NOMO-1 treated with dmso at 0.1 percent for 144 hours (cell line): ENCODE measurements at regions not wholly inside any gene's neighbourhood (a gene's known extent, or its start where the extent isn't known, plus 50 kb on each side); places are given as distances from the start of the nearest gene placed in this dataset.

Source experiments
- DNase-seq: peaks from one replicate; lab custom pipeline; 2025; ENCODE audit not compliant: unreplicated experiment; lab: John Stamatoyannopoulos, UW

DNA sequence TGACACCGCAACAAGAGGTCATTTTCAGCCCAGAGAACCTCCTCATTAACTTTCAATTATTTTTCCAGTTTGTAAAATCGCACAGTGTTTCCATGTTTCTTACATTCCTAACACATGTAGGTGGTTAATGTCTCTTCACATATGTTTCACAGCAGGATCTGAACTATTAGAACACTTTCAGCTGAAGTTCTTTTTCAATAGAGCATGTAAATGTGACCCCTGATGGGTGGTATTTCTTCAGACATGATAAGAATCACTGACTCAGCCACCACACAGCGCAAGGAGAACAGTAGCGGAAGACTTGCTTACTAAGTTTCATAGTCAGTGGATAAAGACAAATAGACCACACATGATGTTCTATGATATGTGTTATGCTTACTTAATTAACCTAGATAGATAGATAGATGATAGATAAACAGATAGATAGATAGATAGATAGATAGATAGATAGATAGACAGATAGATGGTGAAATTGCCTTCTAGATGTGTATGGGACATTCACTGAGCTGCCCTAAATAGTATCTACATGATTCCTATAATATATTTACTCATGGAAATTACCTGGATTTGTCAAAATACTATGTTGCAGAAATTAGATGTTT, 1992.1 kb upstream of the NUDT12 start:
- no peak for DNase-seq

DNA sequence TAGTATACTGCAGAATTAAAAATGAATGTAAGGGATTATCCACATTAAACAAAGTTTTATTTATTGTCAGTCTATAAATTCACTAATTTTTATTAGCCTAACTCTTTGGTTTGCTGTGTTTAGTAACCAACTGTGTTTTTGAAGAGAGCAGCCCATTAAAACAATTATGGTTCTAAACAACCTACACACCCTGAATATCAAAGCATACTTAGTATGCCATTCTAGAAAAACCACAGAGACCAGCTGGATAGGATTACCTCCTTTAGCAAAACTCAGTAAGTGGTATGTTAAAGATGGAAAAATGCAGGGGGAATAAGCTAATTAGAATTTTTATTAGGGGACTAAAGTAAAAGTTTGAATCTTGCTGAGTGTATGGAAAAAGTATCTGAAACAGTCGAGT, 1981.7 kb upstream of the NUDT12 start:
- no peak for DNase-seq

DNA sequence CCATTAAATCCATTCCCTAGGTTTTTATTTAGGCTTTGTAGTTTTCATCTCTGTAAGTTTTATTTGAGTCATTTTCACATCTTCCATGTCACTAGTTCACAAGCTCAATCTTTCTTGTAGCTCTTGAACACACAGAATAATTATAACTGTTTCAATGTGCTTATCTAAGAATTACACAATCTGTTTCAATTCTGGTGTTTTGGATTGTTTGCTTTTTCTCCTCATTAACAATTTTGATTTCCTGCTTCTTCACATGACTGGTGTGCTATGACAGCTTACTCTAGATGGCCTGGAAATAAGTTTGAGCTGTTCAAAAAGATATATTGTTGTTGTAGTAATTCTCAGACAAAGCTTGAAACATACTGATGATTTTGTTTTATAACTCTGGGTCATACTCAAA, 1974.1 kb upstream of the NUDT12 start:
- DNase-seq, result no peak

- DNase-seq, result no peak
Measured at GRCh38 chr5:105530716-105531261, 1968.2 kb upstream of the NUDT12 start.

GRCh38 chr5:105529851-105530250, 1967.3 kb upstream of the NUDT12 start:
- no peak for DNase-seq

GRCh38 chr5:105508519-105508918, 1945.9 kb upstream of the NUDT12 start:
- no peak for DNase-seq

DNA sequence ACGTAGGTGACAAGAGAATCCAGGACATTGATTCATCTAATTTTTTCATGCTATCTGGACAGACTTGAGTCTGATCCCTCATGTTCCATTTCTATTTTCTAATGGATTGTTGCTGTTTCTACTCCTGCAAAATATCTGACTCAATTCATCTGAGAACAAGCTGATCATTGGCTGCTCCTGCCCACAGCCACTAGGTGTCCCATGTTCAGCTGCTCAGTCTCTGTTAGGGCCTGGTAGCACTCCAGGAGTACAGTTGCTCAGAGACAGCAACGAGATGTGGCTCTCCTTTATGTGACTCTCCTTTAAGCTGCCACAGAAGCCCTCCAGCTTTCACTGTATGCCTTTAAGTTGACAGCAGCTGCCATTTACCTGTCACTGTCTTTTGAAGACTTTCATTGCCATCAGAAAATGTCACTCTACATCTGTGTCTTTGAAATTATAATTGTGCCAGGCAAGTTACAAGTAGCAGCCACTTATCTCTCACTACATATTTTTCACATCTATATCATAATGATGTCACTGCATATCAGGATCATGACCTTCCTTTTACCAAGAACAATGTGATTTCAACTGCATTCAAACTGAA, 1944.2 kb upstream of the NUDT12 start:
- no peak for DNase-seq

GRCh38 chr5:105503950-105504349, 1941.4 kb upstream of the NUDT12 start:
- no peak for DNase-seq

- no peak for DNase-seq
Measured at GRCh38 chr5:105501315-105501714, 1938.7 kb upstream of the NUDT12 start.

DNA sequence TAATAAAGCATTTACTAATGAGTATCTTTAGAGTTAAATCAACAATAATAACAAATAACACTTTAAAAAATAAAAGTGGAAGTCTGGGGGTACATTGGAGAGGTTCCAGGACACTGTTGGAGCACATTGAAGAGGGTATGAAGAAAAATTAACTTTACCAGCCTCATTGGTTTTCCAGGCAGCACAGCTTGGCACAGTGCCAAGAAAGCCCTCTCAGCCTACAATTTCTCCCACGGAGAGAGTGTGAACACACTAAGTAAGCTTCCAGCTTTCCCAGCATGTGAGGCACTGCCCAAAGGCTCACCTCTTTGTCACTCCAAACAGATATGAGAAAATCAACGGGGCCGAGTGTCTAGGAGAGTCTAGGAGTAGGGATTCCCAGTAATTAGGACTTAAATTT, 1912.8 kb upstream of the NUDT12 start:
- no peak for DNase-seq

DNA sequence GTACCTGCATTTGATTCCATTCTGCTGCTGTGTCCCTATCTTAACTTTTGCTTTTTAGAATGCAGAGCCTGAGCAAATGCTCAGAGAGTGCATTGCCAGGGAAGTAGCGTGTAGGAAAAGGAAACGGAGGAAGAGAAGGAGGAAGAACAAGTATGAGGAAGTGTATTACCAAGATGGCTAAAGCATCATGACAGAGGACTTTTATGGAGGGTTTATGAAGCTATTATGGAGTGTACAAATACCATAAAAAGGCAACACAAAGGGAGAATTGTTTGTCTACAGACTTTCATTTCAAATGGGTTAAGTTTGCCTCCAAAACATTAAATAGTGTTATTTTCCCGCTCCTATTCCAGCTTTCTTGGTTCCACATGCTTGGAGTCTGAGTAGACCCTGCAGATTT, 1899.8 kb upstream of the NUDT12 start:
- DNase-seq, result no peak

DNA sequence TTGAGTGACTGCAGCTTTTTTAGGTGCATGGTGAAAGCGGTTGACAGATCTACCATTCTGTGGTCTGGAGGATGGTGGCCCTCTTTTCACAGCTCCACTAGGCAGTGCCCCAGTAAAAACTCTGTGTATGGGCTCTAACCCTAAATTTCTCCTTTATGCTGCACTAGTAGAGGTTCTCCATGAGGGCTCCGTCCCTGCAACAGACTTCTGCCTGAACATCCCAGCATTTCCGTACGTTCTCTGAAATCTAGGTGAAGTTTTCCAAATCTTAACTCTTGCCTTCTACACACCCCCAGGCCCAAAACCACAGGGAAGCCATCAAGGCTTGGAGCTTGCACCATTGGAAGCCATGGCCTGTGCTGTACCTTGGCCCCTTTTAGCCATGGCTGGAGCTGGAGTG, 1898.1 kb upstream of the NUDT12 start:
- no peak for DNase-seq

DNA sequence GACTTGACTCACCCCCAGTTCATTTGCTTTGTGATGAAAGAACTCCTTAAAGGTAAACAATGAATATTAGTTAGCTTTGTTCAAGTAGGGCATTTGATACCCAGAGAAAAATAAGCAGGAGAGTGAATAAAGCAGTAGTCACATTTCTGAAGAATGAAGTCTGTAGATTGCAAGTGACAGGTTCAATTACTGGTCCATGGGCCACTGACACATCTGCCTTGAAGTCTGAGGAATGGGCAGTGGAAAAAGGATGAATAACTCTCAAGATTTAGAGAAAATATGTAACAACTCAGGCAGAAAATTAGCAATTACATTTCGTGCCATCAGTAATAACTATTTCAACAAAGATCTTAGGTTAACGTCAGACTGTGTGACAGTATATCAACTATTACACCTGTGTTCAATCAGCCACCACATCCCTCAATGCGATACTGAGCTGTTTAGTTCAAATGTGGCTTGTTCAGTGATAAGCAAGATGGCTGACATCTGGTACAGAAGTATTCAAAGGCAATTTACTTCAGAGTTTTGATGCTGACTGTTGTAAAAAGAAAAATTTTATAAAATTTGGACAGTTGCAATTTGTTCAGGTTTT, 1890.7 kb upstream of the NUDT12 start:
- no peak for DNase-seq

GRCh38 chr5:105448271-105448670, 1885.7 kb upstream of the NUDT12 start:
- DNase-seq, result no peak

DNA sequence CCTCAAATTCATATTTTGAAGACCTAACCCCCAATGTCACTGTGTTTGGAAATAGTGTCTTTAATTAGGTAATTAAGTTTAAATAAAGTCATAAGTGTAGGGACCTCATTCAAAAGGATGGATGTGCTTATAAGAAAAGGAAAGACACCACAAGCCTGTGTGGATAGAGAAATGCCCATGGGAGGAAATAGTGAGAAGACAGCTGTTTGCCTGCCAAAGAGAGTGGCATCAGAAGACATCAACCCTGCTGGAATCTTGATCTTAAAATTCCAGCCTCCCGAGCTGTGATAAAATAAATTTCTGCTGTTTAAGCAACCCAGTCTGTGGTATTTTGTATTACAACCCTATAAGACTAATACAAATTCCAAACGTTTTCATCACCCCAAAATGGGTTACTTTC, 1867.9 kb upstream of the NUDT12 start:
- DNase-seq, result no peak

GRCh38 chr5:105428451-105429380, 1866.1 kb upstream of the NUDT12 start:
- DNase-seq, result no peak

- DNase-seq, result no peak
Measured at GRCh38 chr5:105414067-105414466, 1851.5 kb upstream of the NUDT12 start.

GRCh38 chr5:105413406-105413990, 1850.9 kb upstream of the NUDT12 start:
- no peak for DNase-seq

GRCh38 chr5:105409695-105410094, 1847.1 kb upstream of the NUDT12 start:
- no peak for DNase-seq

DNA sequence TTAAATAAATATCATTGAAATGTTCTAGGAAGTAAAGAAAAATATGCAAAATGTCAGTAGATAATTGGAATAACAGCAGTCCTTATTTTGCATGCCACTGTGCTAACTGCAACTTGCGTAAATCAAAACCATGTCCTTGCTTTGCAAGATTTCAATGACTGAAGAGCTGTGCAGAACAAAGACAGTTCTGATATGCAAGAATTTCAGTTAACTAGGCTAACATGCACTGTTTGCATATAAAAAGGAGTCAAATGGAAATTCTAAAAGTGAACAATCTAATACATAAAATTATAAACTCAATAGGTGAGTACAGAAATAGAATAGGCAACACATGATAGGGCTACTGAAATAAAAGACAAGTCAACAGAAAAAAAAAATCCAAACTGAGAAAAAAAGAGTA, 1844.6 kb upstream of the NUDT12 start:
- no peak for DNase-seq

- DNase-seq, result no peak
Measured at GRCh38 chr5:105397749-105398148, 1835.2 kb upstream of the NUDT12 start.
